Endometrium (tissue), 2 donors: ENCODE measurements at regions not wholly inside any gene's neighbourhood (a gene's known extent, or its start where the extent isn't known, plus 50 kb on each side); places are given as distances from the start of the nearest gene placed in this dataset.
"Not testable (repeated sequence)": the region's sequence is repeated elsewhere in the genome, so short reads cannot be mapped to it uniquely, and the experiment has no call there.

ENCODE experiments used
- FAIRE-seq: peaks from 2 replicates; lab custom pipeline; 2012; peaks lifted over from hg19 to GRCh38; lab: Jason Lieb, UNC
- donor health status: control.
- donor health status: control.

DNA sequence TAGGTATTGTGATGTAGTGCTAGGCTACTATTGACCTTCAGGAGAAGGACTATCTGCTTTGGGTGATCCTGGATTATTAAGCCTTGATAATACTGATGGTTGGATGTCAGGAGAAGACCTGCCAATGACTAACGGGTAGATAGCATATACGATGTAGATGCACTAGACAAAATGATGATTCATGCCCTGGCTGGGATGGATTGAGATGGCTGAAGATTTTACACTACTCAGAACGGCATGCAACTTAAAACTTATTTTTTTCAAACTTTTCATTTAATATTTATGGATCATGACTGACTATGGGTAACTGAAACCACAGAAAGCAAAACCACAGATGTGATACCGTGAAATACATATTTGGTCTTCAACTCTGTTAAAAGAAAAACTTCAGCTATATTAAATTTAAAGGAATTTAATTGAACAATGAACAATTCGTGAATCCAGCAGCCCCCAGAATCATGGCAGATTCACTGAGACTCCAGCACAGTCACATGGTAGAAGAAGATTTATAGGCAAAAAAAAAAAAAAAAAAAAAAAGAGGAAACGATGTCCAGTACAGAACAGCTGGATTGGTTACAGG, 124.6 kb upstream of the CDK13 start:
- no peak for FAIRE-seq

DNA sequence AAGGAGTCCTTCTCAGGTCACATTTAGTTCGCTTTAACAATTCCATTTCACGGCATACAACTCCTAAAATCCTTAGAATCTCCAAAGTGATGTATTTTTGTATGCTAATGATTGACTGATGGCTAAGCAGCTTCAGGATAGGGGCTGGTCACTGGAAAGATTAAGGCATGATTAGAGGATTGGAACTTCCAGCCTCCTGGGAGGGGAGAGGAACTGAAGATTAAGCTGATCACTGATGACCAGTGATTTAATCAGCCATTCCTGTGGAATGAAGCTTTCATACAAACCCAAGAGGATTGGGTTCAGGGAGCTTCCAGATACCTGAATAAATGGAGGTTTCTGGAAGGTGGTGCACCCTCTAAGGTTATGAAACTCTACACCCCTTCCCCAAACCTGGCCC, 123.9 kb upstream of the CDK13 start:
- no peak for FAIRE-seq

DNA sequence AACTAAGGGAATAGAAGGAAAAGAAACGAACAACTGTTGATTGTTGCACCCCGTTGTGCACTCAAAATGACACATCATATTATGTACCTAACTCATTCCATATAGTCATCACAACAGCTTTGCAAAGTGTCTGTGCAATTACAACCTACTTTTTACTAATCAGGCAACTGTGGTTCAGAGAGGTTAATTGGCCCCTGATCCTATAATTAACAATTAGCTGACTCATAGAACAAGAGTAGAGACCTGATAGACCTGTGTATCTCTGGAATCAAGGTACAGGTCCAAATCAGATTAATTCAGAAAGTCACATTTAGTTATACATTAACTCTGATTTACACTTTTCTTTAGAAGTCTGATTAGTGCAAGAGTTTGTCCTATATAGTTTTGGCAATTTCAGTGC, 122.5 kb upstream of the CDK13 start:
- no peak for FAIRE-seq

DNA sequence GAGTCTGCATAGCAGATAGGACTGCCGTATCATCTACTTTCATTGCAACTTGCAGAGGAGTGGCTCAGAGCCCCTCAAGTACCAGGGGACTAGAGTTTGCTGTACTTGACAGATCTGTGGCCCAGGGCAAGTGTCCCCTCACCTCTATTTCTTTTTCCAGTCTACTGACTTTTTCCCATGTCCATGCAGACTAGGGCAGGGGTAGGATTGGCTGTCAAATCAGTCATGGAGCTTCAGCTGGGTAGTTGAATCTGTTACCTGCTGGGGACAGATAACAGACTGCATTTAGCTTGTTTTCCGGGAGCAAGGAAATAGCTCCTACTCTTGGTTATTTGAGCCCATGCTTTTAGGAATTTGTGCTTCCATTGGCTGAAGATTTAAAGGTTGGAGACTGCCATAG, 121.0 kb upstream of the CDK13 start:
- no peak for FAIRE-seq

DNA sequence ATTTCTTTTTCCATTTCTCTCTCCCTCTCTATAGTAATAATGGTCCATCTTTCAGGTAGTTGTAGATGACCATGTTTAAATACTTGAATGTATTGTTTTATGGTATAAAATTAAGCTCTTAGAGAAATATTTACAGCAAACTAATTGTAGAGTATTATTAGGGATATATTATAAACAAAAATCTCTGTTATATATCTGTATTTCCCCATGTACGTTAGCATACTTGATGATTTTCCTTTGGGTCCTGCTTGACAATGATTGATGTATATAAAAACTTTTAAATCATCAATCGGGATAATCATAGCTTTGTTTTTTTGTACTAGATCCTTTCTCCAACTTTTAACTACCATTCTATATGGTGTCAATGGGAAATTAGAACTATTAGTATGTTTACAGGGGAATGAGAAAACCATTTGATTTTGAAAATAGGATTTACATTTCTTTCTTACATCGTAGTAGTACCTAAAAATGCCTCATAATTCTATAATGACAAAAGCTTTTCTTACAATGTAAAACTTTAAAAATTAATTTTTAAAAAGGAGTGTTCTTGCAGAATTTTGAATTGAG, 117.5 kb upstream of the CDK13 start:
- FAIRE-seq, result peak; percentile 69

DNA sequence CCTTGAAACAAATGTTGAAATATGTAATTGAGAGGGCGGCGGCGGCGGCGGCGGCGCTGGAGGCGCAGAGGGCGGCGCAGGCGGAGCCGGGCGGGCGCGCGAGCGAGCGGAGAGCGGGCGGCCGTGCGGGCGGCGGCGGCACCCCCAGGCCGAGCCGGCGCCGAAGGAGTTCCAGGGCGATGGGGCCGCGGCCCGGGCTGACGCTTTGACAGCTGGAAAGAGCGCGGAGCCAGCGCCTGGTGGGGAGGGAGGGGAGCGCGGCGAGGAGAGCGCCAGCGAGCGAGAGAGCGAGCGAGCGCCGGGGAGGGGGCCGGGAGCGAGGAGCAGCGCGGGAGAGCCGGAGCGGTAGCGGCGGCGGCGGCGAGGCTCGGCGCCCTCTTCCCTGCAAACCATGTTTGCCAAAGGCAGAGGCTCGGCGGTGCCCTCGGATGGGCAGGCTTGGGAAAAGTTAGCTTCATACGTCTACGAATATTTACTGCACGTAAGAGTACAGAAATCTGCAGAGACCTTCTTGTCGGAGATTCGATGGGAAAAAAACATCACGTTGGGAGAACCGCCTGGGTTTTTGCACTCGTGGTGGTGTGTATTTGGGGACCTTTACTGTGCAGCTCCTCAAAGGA, 116.8 kb upstream of the CDK13 start:
- FAIRE-seq, result not testable (repeated sequence)

DNA sequence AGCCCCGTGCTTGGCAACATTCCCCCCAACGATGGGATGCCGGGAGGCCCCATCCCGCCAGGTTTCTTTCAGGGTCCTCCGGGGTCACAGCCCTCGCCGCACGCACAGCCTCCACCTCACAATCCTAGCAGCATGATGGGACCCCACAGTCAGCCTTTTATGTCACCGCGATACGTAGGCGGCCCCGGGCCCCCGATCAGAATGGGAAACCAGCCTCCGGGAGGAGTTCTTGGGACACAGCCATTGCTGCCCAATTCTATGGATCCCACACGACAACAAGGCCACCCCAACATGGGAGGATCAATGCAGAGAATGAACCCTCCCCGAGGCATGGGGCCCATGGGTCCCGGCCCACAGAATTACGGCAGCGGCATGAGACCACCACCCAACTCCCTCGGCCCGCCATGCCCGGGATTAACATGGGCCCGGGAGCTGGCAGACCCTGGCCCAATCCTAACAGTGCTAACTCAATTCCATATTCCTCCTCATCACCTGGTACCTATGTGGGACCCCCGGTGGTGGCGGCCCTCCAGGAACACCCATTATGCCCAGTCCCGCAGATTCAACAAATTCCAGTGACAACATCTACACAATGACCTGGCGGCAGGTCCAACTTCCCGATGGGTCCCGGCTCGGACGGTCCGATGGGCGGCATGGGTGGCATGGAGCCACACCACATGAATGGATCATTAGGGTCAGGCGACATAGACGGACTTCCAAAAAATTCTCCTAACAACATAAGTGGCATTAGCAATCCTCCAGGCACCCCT, 116.0 kb upstream of the CDK13 start:
- not testable (repeated sequence) for FAIRE-seq

DNA sequence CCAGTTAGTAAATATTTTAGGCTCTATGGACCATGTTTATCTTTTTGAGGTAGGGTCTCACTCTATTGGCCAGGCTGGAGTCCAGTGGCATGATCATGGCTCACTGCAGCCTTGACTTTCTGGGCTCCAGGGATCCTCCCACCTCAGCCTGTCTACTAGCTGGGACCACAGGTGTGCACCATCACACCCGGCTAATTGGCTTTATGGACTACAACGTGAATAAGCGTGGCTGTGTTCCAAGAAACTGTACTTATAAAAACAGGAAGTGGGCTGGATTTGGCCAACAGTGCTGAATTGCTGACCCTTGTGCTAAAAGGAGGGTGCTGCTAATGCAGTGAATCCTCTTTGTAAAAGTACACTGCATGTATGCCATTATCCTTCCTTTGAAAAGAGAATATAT, 111.7 kb upstream of the CDK13 start:
- no peak for FAIRE-seq

DNA sequence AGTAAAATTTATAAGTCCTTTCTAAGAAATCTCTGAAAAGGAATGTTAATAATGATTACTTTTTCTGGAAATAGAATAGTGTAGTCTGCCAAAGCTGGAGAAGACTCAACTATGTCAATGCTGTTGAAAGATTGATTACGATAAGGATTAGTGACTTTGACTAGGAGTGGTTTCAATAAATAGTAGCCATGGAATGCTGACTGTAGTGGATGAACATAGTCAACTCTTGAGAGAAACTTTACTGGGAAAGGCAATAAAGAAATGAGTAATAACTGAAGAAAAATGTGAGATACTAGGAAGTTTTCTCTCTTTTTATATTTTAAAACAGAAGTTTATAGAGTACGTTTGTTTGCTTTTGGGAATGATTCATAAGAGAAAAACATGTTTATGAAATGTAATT, 105.0 kb upstream of the CDK13 start:
- no peak for FAIRE-seq

DNA sequence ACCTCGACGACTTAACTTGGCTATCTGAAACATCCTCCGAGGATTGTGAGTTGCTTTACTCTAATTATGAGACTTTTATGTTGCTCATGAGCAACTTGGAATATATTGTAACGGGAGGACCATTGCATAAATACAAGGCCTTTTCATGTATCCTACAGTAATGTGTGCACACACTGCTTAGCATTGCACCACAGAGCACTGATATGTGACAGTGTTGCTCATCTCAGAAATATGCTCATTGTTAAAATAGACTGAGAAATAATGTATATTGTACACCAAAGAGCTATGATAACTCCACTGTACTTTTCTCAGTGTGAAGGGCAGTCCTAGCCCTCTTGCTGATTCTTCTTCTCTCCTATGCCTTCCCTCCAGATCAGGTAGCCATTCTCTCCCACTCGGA, 102.8 kb upstream of the CDK13 start:
- no peak for FAIRE-seq

DNA sequence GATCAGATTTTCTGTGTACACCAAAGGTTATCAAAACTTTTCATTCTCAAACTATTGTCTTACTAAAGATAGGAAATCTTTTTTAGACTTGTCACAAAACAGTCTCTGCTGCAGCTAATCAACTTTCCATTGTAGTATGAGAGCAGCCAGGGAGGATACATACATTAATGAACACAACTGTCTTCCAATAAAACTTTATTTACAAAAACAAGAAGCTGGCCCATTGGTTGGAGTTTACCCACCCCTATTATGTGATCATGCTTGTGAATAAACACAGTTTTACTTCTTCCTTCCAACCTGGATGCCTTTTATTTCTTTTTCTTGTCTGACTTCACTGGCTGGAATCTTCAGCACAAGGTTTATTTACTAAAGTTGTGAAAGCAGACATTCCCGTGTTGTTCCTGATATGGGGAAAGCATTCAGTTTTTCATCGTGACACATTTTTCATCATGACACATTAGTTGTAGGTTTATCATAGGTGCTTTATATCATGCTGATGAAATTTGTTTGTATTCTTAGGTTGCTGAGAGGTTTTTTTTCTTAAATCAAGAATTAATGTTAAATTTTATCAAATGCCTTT, 98.5 kb upstream of the CDK13 start:
- FAIRE-seq, result no peak

DNA sequence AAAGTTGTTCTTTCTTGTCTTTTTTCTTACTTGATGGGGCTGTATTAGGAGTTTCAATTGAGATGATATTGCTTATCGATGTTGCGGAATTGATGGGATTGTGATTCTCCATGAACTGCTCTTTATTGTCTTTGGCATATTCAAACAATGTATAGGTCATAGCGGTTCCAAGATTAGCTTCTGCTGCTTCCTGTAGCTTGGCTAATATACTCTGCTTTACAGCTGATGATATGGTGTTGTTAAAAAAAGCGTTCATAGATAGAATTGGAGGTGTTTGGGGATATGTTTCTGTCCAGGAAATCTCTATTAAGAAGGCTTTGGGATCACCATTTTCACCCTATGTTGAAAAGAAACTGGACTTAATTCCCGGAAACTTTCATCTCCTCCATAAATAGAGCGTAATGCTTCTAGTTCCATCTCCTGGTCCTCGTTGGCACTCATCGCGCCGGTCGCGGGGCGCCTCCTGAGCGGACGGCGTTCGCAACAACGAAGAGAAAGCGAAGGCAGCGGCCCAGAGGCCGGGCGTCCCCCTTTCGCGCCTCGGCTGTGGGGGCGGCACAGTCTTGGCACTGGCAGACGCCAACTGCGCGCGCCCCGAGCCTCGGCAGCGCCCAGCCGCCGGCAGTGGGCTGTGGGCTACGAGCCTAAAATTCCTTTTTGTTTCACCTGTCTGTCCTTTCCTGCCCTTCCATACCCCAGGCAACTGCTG, 95.3 kb upstream of the CDK13 start:
- FAIRE-seq, result not testable (repeated sequence)

DNA sequence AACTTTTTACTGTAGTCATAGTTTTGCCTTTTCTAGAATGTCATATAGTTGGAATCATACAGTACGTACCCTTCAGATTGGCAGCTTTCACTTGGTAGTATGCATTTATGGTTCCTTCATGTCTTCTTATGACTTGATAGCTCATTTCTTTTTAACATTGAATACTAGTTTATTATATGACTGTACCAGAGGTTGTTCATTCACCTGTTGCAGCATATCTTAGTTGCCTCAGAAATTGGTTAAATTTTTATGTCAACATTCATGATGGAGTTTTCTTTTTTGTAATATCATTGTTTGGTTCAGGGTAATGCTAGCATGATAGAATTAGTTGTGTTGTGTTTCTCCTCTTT, 94.8 kb upstream of the CDK13 start:
- FAIRE-seq, result no peak

DNA sequence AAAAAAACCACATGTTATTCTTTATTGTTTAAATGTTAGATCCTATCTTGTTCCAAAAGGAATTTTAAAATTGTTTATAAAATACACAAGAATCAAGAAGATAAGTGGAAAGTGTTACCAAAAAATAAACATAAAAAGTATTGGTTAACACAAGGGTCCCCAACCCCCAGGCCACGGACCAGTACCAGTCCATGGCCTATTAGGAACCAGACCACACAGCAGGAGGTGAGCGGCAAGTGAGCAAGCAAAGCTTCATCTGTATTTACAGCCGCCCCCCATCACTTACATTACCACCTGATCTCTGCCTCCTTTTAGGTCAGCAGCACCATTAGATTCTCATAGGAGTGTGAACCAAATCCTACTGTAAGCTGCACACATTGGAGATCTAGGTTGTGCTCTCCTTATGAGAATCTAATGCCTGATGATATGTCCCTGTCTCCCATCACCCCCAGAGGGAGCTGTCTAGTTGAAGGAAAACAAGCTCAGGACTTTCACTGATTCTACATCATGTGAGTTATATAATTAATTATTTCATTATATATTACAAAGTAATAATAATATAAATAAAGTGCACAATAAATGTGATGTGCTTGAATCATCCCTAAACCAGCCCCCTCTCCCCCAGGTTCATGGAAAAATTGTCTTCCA, 86.3 kb upstream of the CDK13 start:
- FAIRE-seq, result not testable (repeated sequence)

DNA sequence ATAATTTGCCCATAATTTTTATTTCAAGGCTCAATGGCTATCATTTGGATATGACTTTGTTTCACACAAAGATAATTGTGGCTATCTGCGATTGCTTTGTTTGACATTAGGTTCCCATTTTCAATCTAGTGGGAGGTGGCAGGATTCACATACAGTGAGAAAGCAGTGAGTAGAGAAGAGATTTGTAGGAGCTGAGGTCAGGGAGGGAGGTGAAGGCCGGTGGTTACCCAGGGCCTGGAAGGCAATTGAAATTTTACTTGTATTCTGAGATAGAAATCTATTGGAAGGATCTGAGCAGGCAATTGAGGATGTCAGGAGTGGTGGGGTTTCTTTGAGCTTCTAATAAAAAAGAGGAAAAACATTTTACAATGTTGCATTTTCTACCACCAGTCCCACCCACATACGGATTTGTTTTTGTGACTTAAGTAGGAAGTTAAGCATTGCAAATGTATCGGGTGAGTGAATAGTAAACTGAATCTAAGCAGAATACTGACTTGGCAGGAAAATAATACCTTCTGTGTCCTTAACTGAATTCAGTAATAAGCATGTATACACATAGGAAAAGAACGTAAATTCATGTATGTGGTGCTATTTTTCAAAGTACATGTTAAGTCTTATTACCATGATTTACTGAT, 80.1 kb upstream of the CDK13 start:
- FAIRE-seq, result not testable (repeated sequence)

DNA sequence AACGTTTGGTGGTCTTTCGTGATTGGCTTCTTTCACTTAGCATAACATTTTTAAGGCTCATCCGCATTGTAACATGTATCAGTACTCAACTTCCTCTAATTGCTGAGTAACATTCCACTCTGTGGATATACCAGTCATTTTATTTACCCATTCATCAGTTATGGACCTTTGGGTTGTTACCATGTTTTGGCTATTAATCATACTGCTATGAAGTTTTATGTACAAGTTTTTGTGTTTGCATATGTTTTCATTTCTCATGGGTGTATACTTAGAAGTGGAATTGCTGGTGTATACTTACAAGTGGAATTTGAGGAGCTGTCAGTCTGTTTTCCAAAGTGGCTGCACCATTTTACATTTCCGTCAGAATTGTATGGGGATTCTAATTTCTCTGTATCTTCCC, 78.4 kb upstream of the CDK13 start:
- FAIRE-seq, result not testable (repeated sequence)

DNA sequence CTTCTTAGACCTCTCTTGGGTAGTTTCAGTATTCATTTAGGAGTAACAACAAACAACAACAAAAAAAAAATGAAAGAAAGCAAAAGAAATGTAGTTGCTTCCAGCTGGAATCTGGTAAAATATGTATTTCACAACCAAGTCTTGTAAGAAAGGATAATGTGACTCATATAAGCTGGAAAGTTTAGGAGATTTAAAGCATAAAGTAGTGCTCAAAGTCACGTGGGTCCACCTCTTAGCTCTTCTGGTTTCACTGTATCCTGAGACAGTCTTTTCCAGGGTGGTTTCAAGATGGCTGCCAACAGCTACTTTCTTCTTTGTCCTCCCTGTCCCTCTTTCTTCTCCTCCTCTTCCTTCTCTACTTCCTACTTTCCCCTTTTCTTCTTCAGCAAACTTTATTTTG, 69.5 kb upstream of the CDK13 start:
- no peak for FAIRE-seq

DNA sequence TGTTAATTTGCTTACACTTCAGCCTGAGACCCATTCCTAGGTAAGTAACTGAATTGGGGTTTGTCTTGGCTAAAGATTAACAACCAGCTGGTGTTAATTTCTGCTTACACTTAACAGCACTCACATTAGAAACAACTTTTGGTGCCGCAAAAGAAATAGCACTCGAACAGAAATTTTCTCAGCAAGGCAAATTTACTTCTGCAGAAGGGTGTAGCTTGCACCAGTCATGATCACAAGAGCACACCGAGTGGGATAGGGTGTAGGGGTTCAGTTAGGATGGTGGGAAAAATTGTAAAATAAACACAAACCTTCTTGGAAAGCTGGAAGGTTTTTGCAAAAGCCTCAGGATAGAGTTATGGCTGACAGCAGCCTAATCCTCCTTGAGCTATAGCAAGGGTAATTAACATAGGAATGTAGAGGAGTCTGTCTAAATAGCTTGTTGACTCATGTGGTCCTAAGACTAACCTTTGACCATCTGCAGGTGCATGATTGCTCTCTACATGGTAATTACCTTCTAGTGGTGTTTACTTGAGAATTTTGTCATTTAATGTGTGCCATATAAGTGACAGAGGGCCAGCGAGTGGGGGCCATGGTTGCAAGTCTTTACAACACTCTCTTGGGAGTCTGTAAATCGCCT, 67.8 kb upstream of the CDK13 start:
- no peak for FAIRE-seq

DNA sequence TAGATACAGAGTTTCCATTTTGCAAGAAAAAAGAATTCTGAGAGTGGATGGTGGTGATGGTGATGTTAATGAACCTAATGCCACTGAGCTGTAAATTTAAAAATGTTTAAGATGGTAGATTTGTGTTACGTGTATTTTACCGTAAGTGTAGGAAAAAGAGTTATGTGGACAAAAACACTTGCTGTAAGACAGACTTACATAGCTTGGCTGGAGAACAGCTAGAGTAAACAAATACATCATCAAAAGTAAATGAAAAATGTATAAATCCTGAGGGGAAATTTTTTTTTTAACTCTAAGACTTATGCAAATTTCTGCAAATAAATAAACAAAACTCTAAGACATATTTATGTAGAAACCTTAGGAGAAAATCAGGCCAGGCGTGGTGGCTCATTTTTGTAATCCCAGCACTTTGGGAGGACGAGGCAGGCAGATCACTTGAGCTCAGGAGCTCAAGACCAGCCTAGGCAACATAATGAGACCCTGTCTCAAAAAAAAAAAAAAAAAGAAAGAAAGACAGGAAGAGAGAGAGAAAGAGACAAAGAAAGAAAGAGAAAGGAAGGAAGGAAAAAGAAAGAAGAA, 66.2 kb upstream of the CDK13 start:
- FAIRE-seq, result no peak

DNA sequence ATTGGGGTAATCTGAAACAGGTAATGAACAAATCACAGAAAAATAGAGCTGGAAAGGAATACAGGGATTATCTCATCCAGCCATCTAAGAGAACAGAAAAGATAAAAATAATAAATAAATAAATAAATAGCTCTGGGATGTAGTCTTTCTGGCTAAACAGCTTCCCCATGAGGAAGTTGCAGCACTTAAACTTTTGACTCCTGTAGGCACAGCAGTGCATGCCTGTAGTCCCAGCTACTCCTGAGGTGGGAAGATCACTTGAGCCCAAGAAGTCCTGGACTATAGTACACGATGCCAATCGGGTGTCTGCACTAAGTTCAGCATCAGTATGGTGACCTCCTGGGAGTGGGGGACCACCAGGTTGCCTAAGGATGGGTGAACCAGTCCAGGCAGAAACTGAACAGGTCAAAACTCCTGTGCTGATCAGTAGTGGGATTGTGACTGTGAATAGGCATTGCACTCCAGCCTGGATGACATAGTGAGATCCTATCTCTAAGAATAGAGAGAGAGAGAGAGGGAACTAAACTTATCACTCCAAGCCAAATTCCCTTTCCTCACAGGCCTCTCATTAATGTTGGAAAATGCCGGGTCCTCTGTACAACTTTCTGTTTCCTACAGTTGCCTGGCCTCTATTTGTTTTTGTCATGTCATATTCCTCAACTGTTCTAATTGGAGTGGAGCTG, 61.7 kb upstream of the CDK13 start:
- no peak for FAIRE-seq
